Inflammatory macrophage treated with lipopolysaccharide for 4 hours (primary cell): ENCODE measurements at regions not wholly inside any gene's neighbourhood (a gene's known extent, or its start where the extent isn't known, plus 50 kb on each side); places are given as distances from the start of the nearest gene placed in this dataset.

Experiments
- DNase-seq: peaks from one replicate; pipeline ENCODE4 v3.0.0-alpha.2; 2020

GRCh38 chr12:126557659-126558058 lies 1492.4 kb downstream of the AACS start:
- DNase-seq, result no peak

GRCh38 chr12:126558219-126558618 lies 1493.0 kb downstream of the AACS start:
- DNase-seq, result no peak

- DNase-seq, result no peak
Observed at GRCh38 chr12:126558810-126559209, 1493.6 kb downstream of the AACS start.

- no peak for DNase-seq
Observed at GRCh38 chr12:126567016-126567415, 1501.8 kb downstream of the AACS start.

- no peak for DNase-seq
Observed at GRCh38 chr12:126569706-126570105, 1504.5 kb downstream of the AACS start.

GRCh38 chr12:126570566-126570965 lies 1505.3 kb downstream of the AACS start:
- DNase-seq, result no peak

GRCh38 chr12:126572170-126572569 lies 1506.9 kb downstream of the AACS start:
- DNase-seq, result no peak

- no peak for DNase-seq
Observed at GRCh38 chr12:126581655-126582054, 1516.4 kb downstream of the AACS start.

- no peak for DNase-seq
Observed at GRCh38 chr12:126582231-126582630, 1517.0 kb downstream of the AACS start.

GRCh38 chr12:126588586-126589249 lies 1523.5 kb downstream of the AACS start:
- DNase-seq, result no peak

GRCh38 chr12:126591533-126591932 lies 1526.3 kb downstream of the AACS start:
- DNase-seq, result no peak

GRCh38 chr12:126601184-126602170 lies 1536.2 kb downstream of the AACS start:
- DNase-seq, result no peak

GRCh38 chr12:126602612-126603011 lies 1537.4 kb downstream of the AACS start:
- no peak for DNase-seq

GRCh38 chr12:126607157-126607556 lies 1541.9 kb downstream of the AACS start:
- DNase-seq, result no peak

- no peak for DNase-seq
Observed at GRCh38 chr12:126607867-126608266, 1542.6 kb downstream of the AACS start.

- DNase-seq, result no peak
Observed at GRCh38 chr12:126608607-126609175, 1543.5 kb downstream of the AACS start.

GRCh38 chr12:126616441-126616840 lies 1551.2 kb downstream of the AACS start:
- no peak for DNase-seq

GRCh38 chr12:126617312-126617711 lies 1552.1 kb downstream of the AACS start:
- DNase-seq, result no peak

GRCh38 chr12:126627596-126627995 lies 1562.4 kb downstream of the AACS start:
- no peak for DNase-seq

- no peak for DNase-seq
Observed at GRCh38 chr12:126636821-126637220, 1571.6 kb downstream of the AACS start.

GRCh38 chr12:126644236-126645020 lies 1579.2 kb downstream of the AACS start:
- no peak for DNase-seq

- DNase-seq, result no peak
Observed at GRCh38 chr12:126648074-126648473, 1582.8 kb downstream of the AACS start.

GRCh38 chr12:126651133-126651532 lies 1585.9 kb downstream of the AACS start:
- DNase-seq, result no peak
